Kidney (tissue), 13 donors: ENCODE measurements at regions not wholly inside any gene's neighbourhood (a gene's known extent, or its start where the extent isn't known, plus 50 kb on each side); places are given as distances from the start of the nearest gene placed in this dataset.

Source experiments
- DNase-seq, 5 donors: peaks; one replicate each; pipeline ENCODE4 v3.0.0-alpha.2; 2013 to 2020
- FAIRE-seq: peaks from 2 replicates; lab custom pipeline; 2012; peaks lifted over from hg19 to GRCh38; lab: Jason Lieb, UNC
- H3K27ac ChIP-seq, 2 donors: one replicate each; pipeline ENCODE4 v1.7.0; 2013; ENCODE audit warnings: low read depth in 2 of 2, low read length in 2 of 2, inconsistent platforms in 1 of 2
- H3K27me3 ChIP-seq: one replicate; pipeline ENCODE4 v1.7.1; 2013; ENCODE audit warnings: low read length, inconsistent platforms; ENCODE audit not compliant: control insufficient read depth, insufficient read depth
- H3K36me3 ChIP-seq, 3 donors: one replicate each; pipeline versions ENCODE4 v1.7.0 to v1.7.1; 2013; ENCODE audit warnings: low read length in 3 of 3, control low read depth in 1 of 3, inconsistent platforms in 1 of 3; ENCODE audit not compliant: insufficient read depth in 3 of 3, control insufficient read depth in 2 of 3
- H3K4me1 ChIP-seq, 3 donors: one replicate each; pipeline versions ENCODE4 v1.7.0 to v1.7.1; 2013; ENCODE audit warnings: low read length in 3 of 3, inconsistent platforms in 1 of 3, low read depth in 1 of 3; ENCODE audit not compliant: control insufficient read depth in 2 of 3, insufficient read depth in 2 of 3
- H3K4me3 ChIP-seq, 3 donors: one replicate each; pipeline versions ENCODE4 v1.7.0 to v1.8.1; 2013; ENCODE audit warnings: low read length in 3 of 3, control low read depth in 1 of 3, inconsistent platforms in 1 of 3
- H3K9ac ChIP-seq, 3 donors: one replicate each; pipeline versions ENCODE4 v1.7.0 to v1.7.1; 2013; ENCODE audit warnings: low read length in 3 of 3, control low read depth in 1 of 3, inconsistent platforms in 1 of 3
- H3K9me3 ChIP-seq, 3 donors: one replicate each; pipeline versions ENCODE4 v1.7.0 to v1.7.1; 2013; ENCODE audit warnings: low read length in 3 of 3, control low read depth in 1 of 3, inconsistent platforms in 1 of 3; ENCODE audit not compliant: control insufficient read depth in 2 of 3, insufficient read depth in 1 of 3
- intact Hi-C: fragments of 100-400 bp; cut with DNase I; formaldehyde crosslinking; loops from one replicate; pipeline ENCODE4 v1.11.1; 2022
- TF ChIP-seq, protein P1 (sequence below): IDR thresholded peaks from 3 replicates; pipeline ENCODE4 v1.5.1; 2012; ENCODE audit warnings: mild to moderate bottlenecking, moderate library complexity, borderline replicate concordance; ENCODE audit not compliant: insufficient read depth; ENCODE audit errors: extremely low read depth
- donor health status: control.
- donor health status: control.
- donor health status: control.
- donor health status: control.
- donor health status: control.
- donor health status: DM: yes; HTN: yes; CAD: no.
- donor health status: Normal renal cell carcinoma (clear cell type).

DNA sequence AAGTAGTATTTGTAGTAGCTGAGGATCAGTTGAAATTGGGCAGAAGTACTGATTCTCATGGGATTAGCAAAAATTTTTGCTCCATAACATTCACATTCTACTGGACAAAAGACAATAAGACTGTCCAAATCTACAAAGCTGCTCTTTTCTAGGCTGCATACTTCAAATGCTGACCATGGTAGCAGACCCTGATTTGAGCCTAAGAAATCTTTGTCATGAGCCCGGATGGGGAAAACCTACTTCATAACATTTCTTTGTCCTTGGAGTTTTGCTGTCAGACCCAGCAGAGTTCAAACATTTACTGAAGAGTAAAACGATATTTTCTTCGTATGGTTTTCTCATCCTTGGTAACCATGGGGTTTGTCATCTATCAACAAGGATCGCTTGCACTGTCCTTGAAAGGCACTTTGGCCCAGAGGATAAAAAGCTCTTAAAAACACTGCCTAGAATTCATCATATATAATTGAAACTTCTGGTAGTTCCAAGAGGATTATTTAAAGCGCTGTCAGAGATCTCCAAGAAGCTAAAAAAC lies 216.9 kb downstream of the CAVIN4 start:
- H3K36me3 ChIP-seq = no peaks in the 10 kb centered on the region
- DNase-seq (no peak), FAIRE-seq (no peak)
- no peak overlapping the region for H3K27ac ChIP-seq
- no peak overlapping the region for H3K4me3 ChIP-seq
- no peak overlapping the region for H3K9ac ChIP-seq
- H3K27me3 ChIP-seq = no peaks in the 10 kb centered on the region
- TF ChIP-seq, protein P1, sequence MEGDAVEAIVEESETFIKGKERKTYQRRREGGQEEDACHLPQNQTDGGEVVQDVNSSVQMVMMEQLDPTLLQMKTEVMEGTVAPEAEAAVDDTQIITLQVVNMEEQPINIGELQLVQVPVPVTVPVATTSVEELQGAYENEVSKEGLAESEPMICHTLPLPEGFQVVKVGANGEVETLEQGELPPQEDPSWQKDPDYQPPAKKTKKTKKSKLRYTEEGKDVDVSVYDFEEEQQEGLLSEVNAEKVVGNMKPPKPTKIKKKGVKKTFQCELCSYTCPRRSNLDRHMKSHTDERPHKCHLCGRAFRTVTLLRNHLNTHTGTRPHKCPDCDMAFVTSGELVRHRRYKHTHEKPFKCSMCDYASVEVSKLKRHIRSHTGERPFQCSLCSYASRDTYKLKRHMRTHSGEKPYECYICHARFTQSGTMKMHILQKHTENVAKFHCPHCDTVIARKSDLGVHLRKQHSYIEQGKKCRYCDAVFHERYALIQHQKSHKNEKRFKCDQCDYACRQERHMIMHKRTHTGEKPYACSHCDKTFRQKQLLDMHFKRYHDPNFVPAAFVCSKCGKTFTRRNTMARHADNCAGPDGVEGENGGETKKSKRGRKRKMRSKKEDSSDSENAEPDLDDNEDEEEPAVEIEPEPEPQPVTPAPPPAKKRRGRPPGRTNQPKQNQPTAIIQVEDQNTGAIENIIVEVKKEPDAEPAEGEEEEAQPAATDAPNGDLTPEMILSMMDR = no peak
- intact Hi-C loops = no loop called here
- H3K9me3 ChIP-seq = no peaks in the 10 kb centered on the region
- no peaks in the 10 kb centered on the region for H3K4me1 ChIP-seq

DNA sequence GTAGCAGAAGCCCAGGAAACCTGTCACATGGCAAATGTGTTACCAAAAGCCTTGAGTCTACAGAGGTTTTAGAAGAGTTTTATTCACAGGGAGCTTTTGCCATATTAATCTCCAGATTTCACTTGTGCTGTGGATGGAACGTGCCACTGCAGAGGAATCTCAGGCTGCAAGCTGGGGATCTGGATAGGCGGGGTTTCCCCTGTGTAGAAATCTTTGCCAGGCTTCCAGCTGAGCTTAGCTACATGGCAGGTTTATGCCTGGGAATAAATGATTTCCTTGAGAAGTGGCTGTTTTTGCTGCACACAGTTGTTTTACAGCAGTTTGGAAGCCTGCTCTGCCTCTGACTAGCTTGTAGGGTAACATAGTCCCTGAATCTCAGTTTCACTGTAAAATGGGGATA lies 224.6 kb upstream of the PLPPR1 start:
- FAIRE-seq = no peak

DNA sequence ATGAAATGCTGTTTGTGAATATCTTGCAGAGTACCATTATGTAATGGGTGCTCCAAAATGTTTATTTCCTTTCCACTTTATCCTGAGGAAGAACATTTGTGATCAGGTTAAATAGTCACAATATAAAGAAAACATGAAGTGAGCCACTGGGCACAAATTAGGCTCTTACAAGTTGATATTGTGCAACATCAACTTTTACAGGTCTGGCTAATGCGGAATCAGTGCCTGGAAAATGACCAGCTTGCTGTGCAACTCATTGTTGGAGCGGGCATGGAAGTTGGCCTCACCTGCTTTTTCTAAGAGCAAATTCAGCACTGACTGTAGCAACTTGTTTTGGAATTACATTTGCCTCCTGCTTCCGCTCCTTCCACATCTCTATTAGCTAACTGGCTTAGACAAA lies 216.9 kb upstream of the PLPPR1 start:
- intact Hi-C loops = no loop called here
- Histone ChIP-seq H3K27me3 (no peaks in the 10 kb centered on the region), H3K9ac (no peak overlapping the region), H3K4me3 (no peak overlapping the region), H3K9me3 (no peaks in the 10 kb centered on the region), H3K27ac (no peak overlapping the region), H3K36me3 (no peaks in the 10 kb centered on the region), H3K4me1 (no peaks in the 10 kb centered on the region)
- FAIRE-seq (no peak), DNase-seq (no peak)
- TF ChIP-seq, protein P1 = no peak

More for the DNA sequence above, 224.6 kb upstream of the PLPPR1 start:
- Histone ChIP-seq H3K4me1 (no peaks in the 10 kb centered on the region), H3K27me3 (no peaks in the 10 kb centered on the region), H3K36me3 (no peaks in the 10 kb centered on the region), H3K27ac (no peak overlapping the region), H3K9me3 (no peaks in the 10 kb centered on the region), H3K9ac (no peak overlapping the region), H3K4me3 (no peak overlapping the region)
- intact Hi-C loops = no loop called here
- DNase-seq = no peak
- TF ChIP-seq, protein P1 = no peak

DNA sequence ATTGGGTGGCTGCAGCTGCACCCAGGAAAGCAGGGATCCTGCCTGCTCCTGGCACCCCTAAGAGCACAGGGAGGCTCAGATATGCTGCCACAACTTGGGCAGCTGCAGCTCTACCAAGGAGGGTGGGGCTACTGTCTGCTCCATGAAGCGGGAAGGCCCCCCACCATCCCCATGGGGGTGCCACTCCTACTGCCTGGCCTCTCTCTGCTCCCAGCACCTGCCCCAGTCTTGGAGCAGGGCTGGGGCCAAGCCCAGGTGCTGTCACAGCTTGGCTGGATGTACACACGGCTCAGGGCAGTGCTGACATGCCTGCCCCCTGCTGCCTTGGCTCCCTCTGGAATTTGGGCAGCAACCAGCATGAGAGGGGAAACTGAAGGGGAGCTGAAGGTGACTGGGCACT lies 214.7 kb upstream of the PLPPR1 start:
- FAIRE-seq (no peak), DNase-seq (peak in 1 of 5 donors; percentile 58)
- no peak overlapping the region for H3K4me3 ChIP-seq
- H3K27ac ChIP-seq = no peak overlapping the region
- no peaks in the 10 kb centered on the region for H3K9me3 ChIP-seq
- H3K36me3 ChIP-seq = no peaks in the 10 kb centered on the region
- intact Hi-C loops = no loop called here
- no peaks in the 10 kb centered on the region for H3K27me3 ChIP-seq
- H3K4me1 ChIP-seq = no peaks in the 10 kb centered on the region
- TF ChIP-seq, protein P1 = no peak
- H3K9ac ChIP-seq = no peak overlapping the region
